ENCODE measurements at regions not wholly inside any gene's neighbourhood (a gene's known extent, or its start where the extent isn't known, plus 50 kb on each side); places are given as distances from the start of the nearest gene placed in this dataset.

- no peaks in the 10 kb centered on the region for H3K9me3 ChIP-seq
- 63% methylated on average over 2 of the region's 2 CpGs for WGBS (ENCODE audit: low lambda C conversion rate)
- no peak overlapping the region for H3K27ac ChIP-seq (ENCODE audit: low read depth in 2 of 2, low read length in 1 of 2)
- no peaks in the 10 kb centered on the region for H3K36me3 ChIP-seq (replicated peaks in 1 of 2; ENCODE audit: control insufficient read depth in 1 of 2, insufficient read depth in 2 of 2, low read length in 1 of 2)
- no peaks in the 10 kb centered on the region for H3K79me2 ChIP-seq (ENCODE audit: insufficient read depth)
- DNase-seq, result no peak
- no peak overlapping the region for H2AFZ ChIP-seq (ENCODE audit: low read depth)
- no peak overlapping the region for H3K4me3 ChIP-seq (ENCODE audit: low read depth in 2 of 2, low read length in 1 of 2)
- H3F3A ChIP-seq (replicated peaks; ENCODE audit: insufficient read depth), result no peaks in the 10 kb centered on the region
- H4K20me1 ChIP-seq (ENCODE audit: insufficient read depth), result no peaks in the 10 kb centered on the region
- no peaks in the 10 kb centered on the region for H3K4me1 ChIP-seq (ENCODE audit: control insufficient read depth in 1 of 2, insufficient read depth in 2 of 2, low read depth in 1 of 2, low read length in 1 of 2)
- no peaks in the 10 kb centered on the region for H3K27me3 ChIP-seq (ENCODE audit: insufficient read depth)
- no peaks in the 10 kb centered on the region for H3K9me2 ChIP-seq
- POLR2A ChIA-PET, result no interaction called here
- no peak for TF ChIP-seq EP300 (IDR thresholded peaks at IDR 0.05; ENCODE audit: borderline replicate concordance in 1 of 2, low read depth in 1 of 2, low read length in 1 of 2)
- TF ChIP-seq RAD21 (IDR thresholded peaks at IDR 0.05; ENCODE audit: low read length), result no peak
- no peak for TF ChIP-seq CTCF (IDR thresholded peaks at IDR 0.05)
- TF ChIP-seq USF2 (IDR thresholded peaks at IDR 0.05; ENCODE audit: borderline replicate concordance, low read depth, low read length), result no peak
- no peak for TF ChIP-seq RFX5 (IDR thresholded peaks at IDR 0.05; ENCODE audit: low read length)
- no peak for TF ChIP-seq JUND (IDR thresholded peaks at IDR 0.05)
- no peak for TF ChIP-seq SMC3 (IDR thresholded peaks at IDR 0.05; ENCODE audit: low read depth, low read length)
- no peak for TF ChIP-seq SIN3A (IDR thresholded peaks at IDR 0.05; ENCODE audit: borderline replicate concordance, low read depth, low read length)
- TF ChIP-seq ZBTB33 (IDR thresholded peaks at IDR 0.05; ENCODE audit: borderline replicate concordance, low read depth), result no peak
- TF ChIP-seq RXRA (IDR thresholded peaks at IDR 0.05; ENCODE audit: borderline replicate concordance, low read depth), result no peak
- TF ChIP-seq GATA2 (CRISPR knock-in tag; IDR thresholded peaks at IDR 0.05), result no peak
- TF ChIP-seq GABPA (IDR thresholded peaks at IDR 0.05; ENCODE audit: low read depth), result no peak
- no peak for TF ChIP-seq EZH2phosphoT487 (IDR thresholded peaks at IDR 0.05; ENCODE audit: borderline replicate concordance, low read depth)
- TF ChIP-seq REST (IDR thresholded peaks at IDR 0.05; ENCODE audit: low read depth, low read length), result no peak
- TF ChIP-seq ELF1 (IDR thresholded peaks at IDR 0.05), result no peak
- TF ChIP-seq YY1 (IDR thresholded peaks at IDR 0.05; ENCODE audit: low read depth), result no peak
- CTCF ChIA-PET, result no interaction called here
- no peak overlapping the region for H3K4me2 ChIP-seq
- H3K9ac ChIP-seq, result no peak overlapping the region
These were observed 50.5 kb upstream of the CKS2 start for GRCh38 chr9:89260525-89260924.

Data from SK-N-SH (cell line).